IMR-90 (cell line): ENCODE measurements at regions not wholly inside any gene's neighbourhood (a gene's known extent, or its start where the extent isn't known, plus 50 kb on each side); places are given as distances from the start of the nearest gene placed in this dataset.

ENCODE experiments used
- ATAC-seq: fragments of 200-7000 bp; cut with Tn5 transposase; 2 replicates; pipeline ENCODE4 v1.9.1; 2020; ENCODE audit warnings: low read depth, mild to moderate bottlenecking, moderate library complexity
- BruUV-seq: library from RNA; stranded (reverse); fragments of 400-500 nt; replicated peaks from 2 replicates; lab custom pipeline; 2021; lab: Mats Ljungman, UMichigan
- CTCF ChIA-PET: fragments of 300-600 bp; formaldehyde crosslinking; extraction: SDS; loops from one replicate; lab custom pipeline; 2021; ENCODE audit warnings: antibody characterized with exemption; lab: Yijun Ruan, JAX
- POLR2A ChIA-PET: fragments of 300-600 bp; sonication (Branson Sonifier 250); formaldehyde crosslinking; loops from one replicate; lab custom pipeline; 2022; ENCODE audit warnings: antibody characterized with exemption; ENCODE audit not compliant: unreplicated experiment; lab: Charles Lee
- DNase-seq: peaks from one replicate; pipeline ENCODE4 v3.0.0; 2013
- H2AFZ ChIP-seq: replicated peaks from 2 replicates; pipeline ENCODE3; 2013; ENCODE audit warnings: low read length, mild to moderate bottlenecking; ENCODE audit not compliant: poor library complexity
- H2AK5ac ChIP-seq: 2 replicates; pipeline ENCODE4 v1.6.1; 2013; ENCODE audit warnings: low read depth, low read length, inconsistent platforms
- H2AK9ac ChIP-seq: replicated peaks from 2 replicates; pipeline ENCODE3; 2013; ENCODE audit warnings: mild to moderate bottlenecking, low read depth, low read length, moderate library complexity; ENCODE audit not compliant: poor library complexity
- H2BK120ac ChIP-seq: 2 replicates; pipeline ENCODE4 v1.6.1; 2013; ENCODE audit warnings: low read depth, low read length, inconsistent platforms
- H2BK15ac ChIP-seq: 3 replicates; pipeline ENCODE4 v1.6.1; 2013; ENCODE audit warnings: low read depth, low read length, inconsistent platforms
- H2BK20ac ChIP-seq: 2 replicates; pipeline ENCODE4 v1.6.1; 2013; ENCODE audit warnings: low read depth, mild to moderate bottlenecking, inconsistent platforms, low read length, moderate library complexity
- H2BK5ac ChIP-seq: 2 replicates; pipeline ENCODE4 v1.6.1; 2013; ENCODE audit warnings: mild to moderate bottlenecking, low read depth, low read length, inconsistent platforms; ENCODE audit not compliant: poor library complexity, severe bottlenecking
- H3K14ac ChIP-seq: replicated peaks from 2 replicates; pipeline ENCODE4 v1.6.1; 2013; ENCODE audit warnings: low read depth, low read length, inconsistent platforms
- H3K18ac ChIP-seq: 2 replicates; pipeline ENCODE4 v1.6.1; 2013; ENCODE audit warnings: low read depth, low read length, control low read depth
- H3K23ac ChIP-seq: 2 replicates; pipeline ENCODE4 v1.6.1; 2013; ENCODE audit warnings: low read depth, low read length, inconsistent platforms
- H3K27ac ChIP-seq: 2 replicates; pipeline ENCODE4 v1.5.1; 2013; ENCODE audit warnings: mild to moderate bottlenecking, control low read depth, low read length; ENCODE audit not compliant: insufficient read depth
- H3K27me3 ChIP-seq: 2 replicates; pipeline ENCODE4 v1.6.1; 2013; ENCODE audit warnings: low read length; ENCODE audit not compliant: control insufficient read depth, insufficient read depth
- H3K36me3 ChIP-seq: 2 replicates; pipeline ENCODE4 v1.6.1; 2013; ENCODE audit warnings: low read length, mixed read lengths; ENCODE audit not compliant: control insufficient read depth, insufficient read depth
- H3K4ac ChIP-seq: 2 replicates; pipeline ENCODE4 v1.6.1; 2013; ENCODE audit warnings: low read depth, low read length, inconsistent platforms
- H3K4me1 ChIP-seq: 2 replicates; pipeline ENCODE4 v1.6.1; 2013; ENCODE audit warnings: low read length, mixed read lengths; ENCODE audit not compliant: control insufficient read depth, insufficient read depth
- H3K4me2 ChIP-seq: 2 replicates; pipeline ENCODE4 v1.6.1; 2013; ENCODE audit warnings: low read depth, mild to moderate bottlenecking, control low read depth, low read length, moderate library complexity
- H3K4me3 ChIP-seq: 2 replicates; pipeline ENCODE4 v1.5.1; 2013; ENCODE audit warnings: low read depth, mild to moderate bottlenecking, control low read depth, low read length, moderate library complexity; ENCODE audit not compliant: insufficient read depth
- H3K56ac ChIP-seq: 2 replicates; pipeline ENCODE4 v1.6.1; 2013; ENCODE audit warnings: low read length, inconsistent platforms; ENCODE audit not compliant: insufficient read depth; ENCODE audit errors: extremely low read depth
- H3K79me1 ChIP-seq, 2 experiments: 2 replicates each; pipeline ENCODE4 v1.6.1; 2013; ENCODE audit warnings: low read length in 2 of 2, inconsistent platforms in 1 of 2, low read depth in 1 of 2
- H3K9ac ChIP-seq: 2 replicates; pipeline ENCODE4 v1.6.1; 2013; ENCODE audit warnings: low read depth, low read length, control low read depth
- H3K9me1 ChIP-seq: 2 replicates; pipeline ENCODE4 v1.6.1; 2013; ENCODE audit warnings: low read length, inconsistent platforms; ENCODE audit not compliant: insufficient read depth
- H3K9me3 ChIP-seq: 2 replicates; pipeline ENCODE4 v1.6.1; 2013; ENCODE audit warnings: low read length; ENCODE audit not compliant: control insufficient read depth, insufficient read depth
- H4K20me1 ChIP-seq: 2 replicates; pipeline ENCODE4 v1.6.1; 2013; ENCODE audit warnings: low read length, inconsistent platforms; ENCODE audit not compliant: insufficient read depth
- H4K5ac ChIP-seq: 2 replicates; pipeline ENCODE4 v1.6.1; 2013; ENCODE audit warnings: mild to moderate bottlenecking, low read depth, low read length, control low read depth
- H4K8ac ChIP-seq, 2 experiments: 2 replicates each; pipeline ENCODE4 v1.6.1; 2013; ENCODE audit warnings: low read depth in 2 of 2, low read length in 2 of 2, control low read depth in 1 of 2, inconsistent platforms in 1 of 2
- H4K91ac ChIP-seq: 2 replicates; pipeline ENCODE4 v1.6.1; 2013; ENCODE audit warnings: low read depth, low read length, inconsistent platforms; ENCODE audit not compliant: insufficient read depth
- BHLHE40 ChIP-seq: fragments of 150-350 bp; IDR thresholded peaks from 2 replicates; pipeline ENCODE4 v1.6.1; 2016; ENCODE audit warnings: mild to moderate bottlenecking, low read depth, low read length
- MXI1 ChIP-seq: IDR thresholded peaks from 2 replicates; pipeline ENCODE4 v1.6.1; 2012; ENCODE audit warnings: low read depth, mild to moderate bottlenecking, low read length, moderate library complexity, borderline replicate concordance
- RFX5 ChIP-seq: IDR thresholded peaks from 2 replicates; pipeline ENCODE4 v1.8.0; 2012; ENCODE audit warnings: low read depth, mild to moderate bottlenecking, low read length, moderate library complexity
- SMC3 ChIP-seq: fragments of 150-350 bp; IDR thresholded peaks from 2 replicates; pipeline ENCODE4 v1.6.1; 2016; ENCODE audit warnings: low read depth, mild to moderate bottlenecking, antibody characterized with exemption, low read length, moderate library complexity
- WGBS, 2 experiments: methylation state at CpG; one replicate each; pipeline versions ENCODE4 v1.1.5 to v1.1.7; 2013; ENCODE audit warnings: missing lambda C conversion rate in 2 of 2; ENCODE audit not compliant: insufficient read length in 1 of 2; ENCODE audit errors: extremely low coverage in 2 of 2; 5-methylcytosine and 5-hydroxymethylcytosine counted together
- dilution Hi-C: fragments of 300-500 bp; cut with HindIII; formaldehyde crosslinking; loops from one replicate; pipeline ENCODE4 v1.14.3; 2018; ENCODE audit warnings: low sequenced_read_pairs; ENCODE audit not compliant: unreplicated experiment
- in situ Hi-C: fragments of 300-500 bp; cut with MboI; formaldehyde crosslinking; loops from 3 replicates; pipeline ENCODE4 v1.14.3; 2019; ENCODE audit warnings: low sequenced_read_pairs, inconsistent platforms, mixed read lengths
- intact Hi-C: fragments of 100-400 bp; cut with micrococcal nuclease; formaldehyde crosslinking; loops from 2 replicates; pipeline ENCODE4 v1.10.0; 2022
- TF ChIP-seq, protein P1 (sequence below): fragments of 150-350 bp; IDR thresholded peaks from 2 replicates; pipeline ENCODE4 v1.6.1; 2017; ENCODE audit warnings: mild to moderate bottlenecking, antibody characterized with exemption, low read length, low read depth

DNA sequence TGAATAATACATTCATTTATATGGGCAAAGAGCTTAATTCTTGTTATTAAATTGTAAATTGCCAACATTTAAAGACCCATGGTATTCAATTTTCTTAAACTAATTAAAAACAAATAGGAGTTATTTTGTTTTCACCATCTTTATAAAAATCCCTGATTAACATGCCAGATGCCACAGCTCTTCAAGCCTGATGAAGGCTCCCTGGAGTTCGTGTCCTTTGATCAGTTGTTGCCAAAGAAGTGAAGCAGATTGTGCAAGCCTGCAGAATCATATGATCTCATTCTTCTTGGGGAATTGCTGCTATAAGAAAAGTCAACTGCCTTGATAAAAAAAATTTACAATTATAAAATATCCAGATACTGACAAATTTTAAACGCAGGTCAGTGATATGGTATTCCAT lies 288.3 kb upstream of the PPFIA2 start:
- H2AFZ ChIP-seq = no peak overlapping the region
- no peaks in the 10 kb centered on the region for H3K9me1 ChIP-seq
- ChIA-PET CTCF (no interaction called here), POLR2A (no interaction called here)
- no peak overlapping the region for H3K9ac ChIP-seq
- no peak overlapping the region for H3K14ac ChIP-seq
- intact Hi-C loops = no loop called here
- no peak overlapping the region for H3K56ac ChIP-seq
- no peak overlapping the region for H4K5ac ChIP-seq
- no peak overlapping the region for H3K18ac ChIP-seq
- dilution Hi-C loops = no loop called here
- no peaks in the 10 kb centered on the region for H3K36me3 ChIP-seq
- no peaks in the 10 kb centered on the region for H3K27me3 ChIP-seq
- no peak overlapping the region for H3K27ac ChIP-seq
- H2BK120ac ChIP-seq = no peak overlapping the region
- no peaks in the 10 kb centered on the region for H3K4me1 ChIP-seq
- no peak overlapping the region for H3K23ac ChIP-seq
- H3K4me3 ChIP-seq = no peak overlapping the region
- DNase-seq = no peak
- peaks cover 2% of the 10 kb centered on the region for H3K9me3 ChIP-seq
- no peaks in the 10 kb centered on the region for H4K20me1 ChIP-seq
- no peak overlapping the region for H3K4ac ChIP-seq
- no peak for TF ChIP-seq RFX5
- no peak for TF ChIP-seq MXI1
- TF ChIP-seq SMC3 = no peak
- TF ChIP-seq, protein P1, sequence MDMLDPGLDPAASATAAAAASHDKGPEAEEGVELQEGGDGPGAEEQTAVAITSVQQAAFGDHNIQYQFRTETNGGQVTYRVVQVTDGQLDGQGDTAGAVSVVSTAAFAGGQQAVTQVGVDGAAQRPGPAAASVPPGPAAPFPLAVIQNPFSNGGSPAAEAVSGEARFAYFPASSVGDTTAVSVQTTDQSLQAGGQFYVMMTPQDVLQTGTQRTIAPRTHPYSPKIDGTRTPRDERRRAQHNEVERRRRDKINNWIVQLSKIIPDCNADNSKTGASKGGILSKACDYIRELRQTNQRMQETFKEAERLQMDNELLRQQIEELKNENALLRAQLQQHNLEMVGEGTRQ = no peak
- TF ChIP-seq BHLHE40 = no peak
- no peak overlapping the region for H4K8ac ChIP-seq
- no CpG with 5 or more reads among the region's 2 CpGs for WGBS, 2 experiments
- no peaks in the 10 kb centered on the region for H3K79me1 ChIP-seq
- H2AK5ac ChIP-seq = no peak overlapping the region
- no peak for ATAC-seq
- H2AK9ac ChIP-seq = no peak overlapping the region
- no peak overlapping the region for H2BK15ac ChIP-seq
- in situ Hi-C loops = no loop called here
- no peak overlapping the region for H2BK5ac ChIP-seq
- no peak overlapping the region for H2BK20ac ChIP-seq
- H3K4me2 ChIP-seq = no peak overlapping the region
- H4K91ac ChIP-seq = no peak overlapping the region
- BruUV-seq = no TSS peak
